ENCODE measurements at regions not wholly inside any gene's neighbourhood (a gene's known extent, or its start where the extent isn't known, plus 50 kb on each side); places are given as distances from the start of the nearest gene placed in this dataset.

DNA sequence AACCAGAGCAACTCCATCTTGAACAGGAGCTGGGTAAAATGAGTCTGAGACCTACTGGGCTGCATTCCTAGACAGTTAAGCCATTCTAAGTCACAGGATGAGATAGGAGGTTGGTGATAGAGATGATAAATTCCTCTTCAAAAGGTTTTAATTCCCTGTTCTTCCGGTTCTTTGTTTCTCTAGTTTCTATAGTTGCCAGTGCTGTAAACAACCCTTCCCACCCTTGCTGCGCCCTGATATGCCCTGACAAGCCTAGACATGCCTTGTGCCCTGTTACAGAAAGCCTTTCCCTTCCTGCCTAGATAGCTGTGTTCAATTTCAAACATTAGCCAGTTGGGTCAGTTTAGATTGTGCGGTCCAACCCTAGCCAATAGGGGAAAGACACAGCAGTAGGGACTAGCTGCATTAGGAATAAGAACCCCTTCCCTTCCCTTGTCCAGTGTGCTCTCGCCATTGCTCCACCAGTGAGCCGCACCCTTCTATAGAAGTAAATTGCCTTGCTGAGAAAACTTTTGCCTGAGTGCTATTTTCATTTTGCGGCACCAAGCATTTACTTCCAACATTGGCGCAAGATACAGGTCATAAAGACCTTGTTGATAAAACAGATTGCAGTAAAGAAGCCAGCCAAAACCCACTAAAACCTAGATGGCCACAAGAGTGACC lies 52.5 kb upstream of the CCN2 start:
- H3K4me3 ChIP-seq (ENCODE audit: low read length) = no peak overlapping the region
- DNase-seq (ENCODE audit: low read depth) = peak; percentile 87
- TF ChIP-seq CTCF (IDR thresholded peaks at IDR 0.05; ENCODE audit: insufficient read depth, low read depth, low read length, missing control alignments) = no peak
